BLaER1 treated with 17β-estradiol and CSF1 and Interleukin-3, amounts not matched to agents 10 nM and 100 nM (cell line): ENCODE measurements at regions not wholly inside any gene's neighbourhood (a gene's known extent, or its start where the extent isn't known, plus 50 kb on each side); places are given as distances from the start of the nearest gene placed in this dataset.
A peak's percentile ranks its signal among the peaks of the same experiment; 100 is the strongest.

ENCODE experiments used
- H3K27ac ChIP-seq, 11 experiments: shearing (Covaris generic); formaldehyde crosslinking; 2 replicates each; pipeline ENCODE4 v1.8.1; 2022
- H3K27me3 ChIP-seq, 11 experiments: shearing (Covaris generic); formaldehyde crosslinking; 2 replicates each; pipeline ENCODE4 v1.8.1; 2022
- H3K36me3 ChIP-seq, 11 experiments: shearing (Covaris generic); formaldehyde crosslinking; 2 replicates each; pipeline ENCODE4 v1.8.1; 2022
- H3K4me1 ChIP-seq, 10 experiments: shearing (Covaris generic); formaldehyde crosslinking; 2 replicates each; pipeline ENCODE4 v1.8.1; 2022
- H3K4me2 ChIP-seq, 11 experiments: shearing (Covaris generic); formaldehyde crosslinking; 2 replicates each; pipeline ENCODE4 v1.8.1; 2022
- H3K4me3 ChIP-seq, 10 experiments: shearing (Covaris generic); formaldehyde crosslinking; 2 replicates each; pipeline ENCODE4 v1.8.1; 2022
- H3K9ac ChIP-seq, 11 experiments: shearing (Covaris generic); formaldehyde crosslinking; 2 replicates each; pipeline ENCODE4 v1.8.1; 2022
- H3K9me3 ChIP-seq, 11 experiments: shearing (Covaris generic); formaldehyde crosslinking; replicated peaks in 1 of 11; 2 replicates each; pipeline ENCODE4 v1.8.1; 2022
- H4K20me1 ChIP-seq, 11 experiments: shearing (Covaris generic); formaldehyde crosslinking; 2 replicates each; pipeline ENCODE4 v1.8.1; 2022
- Cebpa-rat ChIP-seq, 11 experiments: shearing (Covaris generic); IDR thresholded peaks; 2 replicates each; pipeline ENCODE4 v1.8.1; 2022

- H3K36me3 ChIP-seq = no peaks in the 10 kb centered on the region
- no peak overlapping the region for H3K27ac ChIP-seq
- H3K9ac ChIP-seq = no peak overlapping the region
- H3K4me1 ChIP-seq = peaks cover 14 to 37% (median 27%) of the 10 kb centered on the region in 10 experiments
- H4K20me1 ChIP-seq = no peaks in the 10 kb centered on the region
- no peak overlapping the region for H3K4me3 ChIP-seq
- no peak for TF ChIP-seq Cebpa-rat (IDR thresholded peaks at IDR 0.05)
- H3K9me3 ChIP-seq = no peaks in the 10 kb centered on the region
- H3K4me2 ChIP-seq = peak overlapping the region in 8 of 11 experiments; percentile 19 to 58 (median 50); a peak in 13 of 22 replicates
- no peaks in the 10 kb centered on the region for H3K27me3 ChIP-seq
Observed at GRCh38 chr20:39249798-39250197, 287.7 kb downstream of the DHX35 start.

GRCh38 chr20:39248862-39249485 lies 286.8 kb downstream of the DHX35 start:
- TF ChIP-seq Cebpa-rat (IDR thresholded peaks at IDR 0.05) = no peak
- Histone ChIP-seq H3K27me3 (no peaks in the 10 kb centered on the region), H3K4me2 (peak overlapping the region in 6 of 11 experiments; percentile 28 to 58 (median 52); a peak in 9 of 22 replicates), H3K4me1 (peaks cover 15 to 38% (median 29%) of the 10 kb centered on the region in 10 experiments), H3K9ac (no peak overlapping the region), H3K36me3 (no peaks in the 10 kb centered on the region), H3K4me3 (no peak overlapping the region), H3K9me3 (peaks cover 0 to 3% (median 0%) of the 10 kb centered on the region in 11 experiments; a peak in 4 of 22 replicates), H4K20me1 (no peaks in the 10 kb centered on the region), H3K27ac (no peak overlapping the region)

- Histone ChIP-seq H4K20me1 (no peaks in the 10 kb centered on the region), H3K36me3 (no peaks in the 10 kb centered on the region), H3K27me3 (no peaks in the 10 kb centered on the region), H3K27ac (no peak overlapping the region), H3K4me1 (peaks cover 15 to 38% (median 29%) of the 10 kb centered on the region in 10 experiments), H3K9me3 (peaks cover 0 to 9% (median 6%) of the 10 kb centered on the region in 11 experiments; a peak in 15 of 22 replicates), H3K4me3 (no peak overlapping the region), H3K4me2 (no peak overlapping the region), H3K9ac (no peak overlapping the region)
- TF ChIP-seq Cebpa-rat (IDR thresholded peaks at IDR 0.05) = no peak
Observed at GRCh38 chr20:39248171-39248861, 286.2 kb downstream of the DHX35 start.

GRCh38 chr20:39246436-39246835 lies 284.3 kb downstream of the DHX35 start:
- Histone ChIP-seq H4K20me1 (no peaks in the 10 kb centered on the region), H3K27ac (no peak overlapping the region), H3K4me1 (peaks cover 15 to 36% (median 29%) of the 10 kb centered on the region in 10 experiments), H3K27me3 (no peaks in the 10 kb centered on the region), H3K36me3 (no peaks in the 10 kb centered on the region), H3K4me2 (peak overlapping the region in 8 of 11 experiments; percentile 2 to 84 (median 68); a peak in 14 of 22 replicates), H3K4me3 (no peak overlapping the region), H3K9me3 (peaks cover 10 to 20% (median 17%) of the 10 kb centered on the region in 11 experiments; a peak in 19 of 22 replicates), H3K9ac (no peak overlapping the region)
- no peak for TF ChIP-seq Cebpa-rat (IDR thresholded peaks at IDR 0.05)

GRCh38 chr20:39245685-39246311 lies 283.7 kb downstream of the DHX35 start:
- Histone ChIP-seq H3K27me3 (no peaks in the 10 kb centered on the region), H3K4me2 (peak overlapping the region; percentile 45 to 84 (median 70)), H4K20me1 (no peaks in the 10 kb centered on the region), H3K4me1 (peaks cover 15 to 36% (median 29%) of the 10 kb centered on the region in 10 experiments), H3K4me3 (no peak overlapping the region), H3K9me3 (peaks cover 10 to 20% (median 17%) of the 10 kb centered on the region in 11 experiments; a peak in 19 of 22 replicates), H3K27ac (peak overlapping the region in 6 of 11 experiments; percentile 26 to 63 (median 44); a peak in 7 of 22 replicates), H3K36me3 (no peaks in the 10 kb centered on the region), H3K9ac (no peak overlapping the region)
- no peak for TF ChIP-seq Cebpa-rat (IDR thresholded peaks at IDR 0.05)

- no peaks in the 10 kb centered on the region for H3K27me3 ChIP-seq
- no peak overlapping the region for H3K9ac ChIP-seq
- H3K4me3 ChIP-seq = no peak overlapping the region
Observed at GRCh38 chr20:39243962-39244361, 281.8 kb downstream of the DHX35 start.

GRCh38 chr20:39242614-39243013 lies 280.5 kb downstream of the DHX35 start:
- H3K27me3 ChIP-seq = no peaks in the 10 kb centered on the region
- H3K4me1 ChIP-seq = peaks cover 15 to 25% (median 19%) of the 10 kb centered on the region in 10 experiments
- no peaks in the 10 kb centered on the region for H3K36me3 ChIP-seq
- H3K27ac ChIP-seq = no peak overlapping the region
- no peak overlapping the region for H3K4me3 ChIP-seq
- no peak overlapping the region for H3K9ac ChIP-seq
- no peak for TF ChIP-seq Cebpa-rat (IDR thresholded peaks at IDR 0.05)
- peaks cover 10 to 20% (median 17%) of the 10 kb centered on the region in 11 experiments; a peak in 19 of 22 replicates for H3K9me3 ChIP-seq
- H4K20me1 ChIP-seq = no peaks in the 10 kb centered on the region
- no peak overlapping the region for H3K4me2 ChIP-seq

More at GRCh38 chr20:39243962-39244361, 281.8 kb downstream of the DHX35 start:
- peaks cover 15 to 25% (median 20%) of the 10 kb centered on the region in 10 experiments for H3K4me1 ChIP-seq
- peaks cover 10 to 20% (median 17%) of the 10 kb centered on the region in 11 experiments; a peak in 19 of 22 replicates for H3K9me3 ChIP-seq
- H3K36me3 ChIP-seq = no peaks in the 10 kb centered on the region
- H4K20me1 ChIP-seq = no peaks in the 10 kb centered on the region
- no peak for TF ChIP-seq Cebpa-rat (IDR thresholded peaks at IDR 0.05)
- H3K27ac ChIP-seq = no peak overlapping the region
- H3K4me2 ChIP-seq = no peak overlapping the region

GRCh38 chr20:39234520-39235095 lies 272.5 kb downstream of the DHX35 start:
- no peak for TF ChIP-seq Cebpa-rat (IDR thresholded peaks at IDR 0.05)

GRCh38 chr20:39233755-39234154 lies 271.6 kb downstream of the DHX35 start:
- Histone ChIP-seq H3K4me1 (0 out of 20 replicates have a peak, but pooled peaks cover 0 to 3% (median 0%) of the 10 kb centered on the region in 10 experiments), H4K20me1 (no peaks in the 10 kb centered on the region), H3K4me3 (no peak overlapping the region), H3K4me2 (no peak overlapping the region), H3K9me3 (no peaks in the 10 kb centered on the region), H3K27me3 (no peaks in the 10 kb centered on the region), H3K36me3 (no peaks in the 10 kb centered on the region), H3K9ac (no peak overlapping the region), H3K27ac (no peak overlapping the region)
- no peak for TF ChIP-seq Cebpa-rat (IDR thresholded peaks at IDR 0.05)

More at GRCh38 chr20:39234520-39235095, 272.5 kb downstream of the DHX35 start:
- H3K36me3 ChIP-seq = no peaks in the 10 kb centered on the region
- no peak overlapping the region for H3K4me2 ChIP-seq
- no peaks in the 10 kb centered on the region for H4K20me1 ChIP-seq
- H3K4me1 ChIP-seq = 0 out of 20 replicates have a peak, but pooled peaks cover 0 to 3% (median 0%) of the 10 kb centered on the region in 10 experiments
- H3K9ac ChIP-seq = no peak overlapping the region
- no peaks in the 10 kb centered on the region for H3K9me3 ChIP-seq
- H3K4me3 ChIP-seq = no peak overlapping the region
- no peaks in the 10 kb centered on the region for H3K27me3 ChIP-seq
- no peak overlapping the region for H3K27ac ChIP-seq
